ENCODE measurements at regions not wholly inside any gene's neighbourhood (a gene's known extent, or its start where the extent isn't known, plus 50 kb on each side); places are given as distances from the start of the nearest gene placed in this dataset.
"Not testable (repeated sequence)": the region's sequence is repeated elsewhere in the genome, so short reads cannot be mapped to it uniquely, and the experiment has no call there.

- H3K4me1 ChIP-seq (ENCODE audit: control insufficient read depth, insufficient read depth, low read length); H3K4me3 ChIP-seq (ENCODE audit: low read length); H3K9me3 ChIP-seq (ENCODE audit: control insufficient read depth, low read length); H3K27me3 ChIP-seq (ENCODE audit: control insufficient read depth, insufficient read depth, low read length, poor library complexity, severe bottlenecking); H3K4me3 Mint-ChIP-seq; H3K36me3 ChIP-seq (ENCODE audit: control insufficient read depth, insufficient read depth, low read length); H3K27ac ChIP-seq (ENCODE audit: low read depth, low read length); H3K27me3 Mint-ChIP-seq (ENCODE audit: insufficient read depth); H3K4me1 Mint-ChIP-seq; H3K9ac ChIP-seq (ENCODE audit: extremely low read depth, low read length, poor library complexity, severe bottlenecking); H3K36me3 Mint-ChIP-seq (ENCODE audit: low read depth); H3K27ac Mint-ChIP-seq; DNase-seq: not testable (repeated sequence)
- peaks cover 58% of the 10 kb centered on the region for H3K9me3 Mint-ChIP-seq
- WGBS, 2 experiments (ENCODE audit: insufficient coverage in 1 of 2, insufficient read length in 1 of 2) = no CpG with 5 or more reads among the region's 2 CpGs
Measured at GRCh38 chrX:79026742-79027141, 81.6 kb downstream of the P2RY10 start.

GRCh38 chrX:79035421-79035820 is 90.2 kb downstream of the P2RY10 start:
- Mint-ChIP-seq H3K36me3 (ENCODE audit: low read depth) (no peaks in the 10 kb centered on the region), H3K27me3 (ENCODE audit: insufficient read depth) (no peaks in the 10 kb centered on the region), H3K9me3 (peaks cover 57% of the 10 kb centered on the region), H3K4me3 (no peak overlapping the region), H3K4me1 (no peaks in the 10 kb centered on the region), H3K27ac (no peak overlapping the region)
- Histone ChIP-seq H3K4me1 (ENCODE audit: control insufficient read depth, insufficient read depth, low read length) (no peaks in the 10 kb centered on the region), H3K9ac (ENCODE audit: extremely low read depth, low read length, poor library complexity, severe bottlenecking) (no peak overlapping the region), H3K36me3 (ENCODE audit: control insufficient read depth, insufficient read depth, low read length) (no peaks in the 10 kb centered on the region), H3K27me3 (ENCODE audit: control insufficient read depth, insufficient read depth, low read length, poor library complexity, severe bottlenecking) (no peaks in the 10 kb centered on the region), H3K4me3 (ENCODE audit: low read length) (no peak overlapping the region), H3K9me3 (ENCODE audit: control insufficient read depth, low read length) (no peaks in the 10 kb centered on the region), H3K27ac (ENCODE audit: low read depth, low read length) (no peak overlapping the region)
- no peak for TF ChIP-seq CTCF (conservative IDR thresholded peaks at IDR 0.05)
- DNase-seq = no peak
- WGBS, 2 experiments (ENCODE audit: insufficient coverage in 1 of 2, insufficient read length in 1 of 2) = 67% methylated on average over 1 of the region's 1 CpG; no CpG with 5 or more reads in 1 of the 2 experiments

GRCh38 chrX:79036157-79036880 is 91.1 kb downstream of the P2RY10 start:
- no peaks in the 10 kb centered on the region for H3K36me3 Mint-ChIP-seq (ENCODE audit: low read depth)
- no peak overlapping the region for H3K27ac Mint-ChIP-seq
- H3K9me3 Mint-ChIP-seq = peaks cover 57% of the 10 kb centered on the region
- TF ChIP-seq CTCF (conservative IDR thresholded peaks at IDR 0.05) = no peak
- no peaks in the 10 kb centered on the region for H3K4me1 Mint-ChIP-seq
- no peaks in the 10 kb centered on the region for H3K27me3 ChIP-seq (ENCODE audit: control insufficient read depth, insufficient read depth, low read length, poor library complexity, severe bottlenecking)
- no peak overlapping the region for H3K9ac ChIP-seq (ENCODE audit: extremely low read depth, low read length, poor library complexity, severe bottlenecking)
- H3K27ac ChIP-seq (ENCODE audit: low read depth, low read length) = no peak overlapping the region
- H3K36me3 ChIP-seq (ENCODE audit: control insufficient read depth, insufficient read depth, low read length) = no peaks in the 10 kb centered on the region
- no peaks in the 10 kb centered on the region for H3K9me3 ChIP-seq (ENCODE audit: control insufficient read depth, low read length)
- H3K27me3 Mint-ChIP-seq (ENCODE audit: insufficient read depth) = no peaks in the 10 kb centered on the region
- H3K4me1 ChIP-seq (ENCODE audit: control insufficient read depth, insufficient read depth, low read length) = no peaks in the 10 kb centered on the region
- no peak for DNase-seq
- H3K4me3 Mint-ChIP-seq = no peak overlapping the region
- WGBS, 2 experiments (ENCODE audit: insufficient coverage in 1 of 2, insufficient read length in 1 of 2) = 97 to 100% methylated on average over 1 to 2 of the region's 4 CpGs
- no peak overlapping the region for H3K4me3 ChIP-seq (ENCODE audit: low read length)

- WGBS, 2 experiments (ENCODE audit: insufficient coverage in 1 of 2, insufficient read length in 1 of 2) = 84 to 91% methylated on average over 4 to 5 of the region's 5 CpGs
- Mint-ChIP-seq H3K9me3 (peaks cover 55% of the 10 kb centered on the region), H3K4me3 (no peak overlapping the region), H3K27ac (no peak overlapping the region), H3K36me3 (ENCODE audit: low read depth) (no peaks in the 10 kb centered on the region), H3K27me3 (ENCODE audit: insufficient read depth) (no peaks in the 10 kb centered on the region), H3K4me1 (no peaks in the 10 kb centered on the region)
- Histone ChIP-seq H3K4me1 (ENCODE audit: control insufficient read depth, insufficient read depth, low read length) (no peaks in the 10 kb centered on the region), H3K9ac (ENCODE audit: extremely low read depth, low read length, poor library complexity, severe bottlenecking) (no peak overlapping the region), H3K36me3 (ENCODE audit: control insufficient read depth, insufficient read depth, low read length) (no peaks in the 10 kb centered on the region), H3K4me3 (ENCODE audit: low read length) (no peak overlapping the region), H3K9me3 (ENCODE audit: control insufficient read depth, low read length) (peaks cover 7% of the 10 kb centered on the region), H3K27me3 (ENCODE audit: control insufficient read depth, insufficient read depth, low read length, poor library complexity, severe bottlenecking) (no peaks in the 10 kb centered on the region), H3K27ac (ENCODE audit: low read depth, low read length) (no peak overlapping the region)
- DNase-seq = no peak
- no peak for TF ChIP-seq CTCF (conservative IDR thresholded peaks at IDR 0.05)
Measured at GRCh38 chrX:79065696-79066095, 78.8 kb upstream of the GPR174 start.

All from endodermal cell (in vitro differentiated cells).